SK-N-SH treated with all-trans-retinoic acid at 6 μM for 48 hours (cell line): ENCODE measurements at regions not wholly inside any gene's neighbourhood (a gene's known extent, or its start where the extent isn't known, plus 50 kb on each side); places are given as distances from the start of the nearest gene placed in this dataset.

Source experiments
- ATAC-seq: fragments of 200-7000 bp; cut with Tn5 transposase; 3 replicates; pipeline ENCODE4 v1.9.1; 2020; ENCODE audit warnings: mild to moderate bottlenecking, moderate library complexity
- ARNTL ChIP-seq: fragments of 450-650 bp; formaldehyde crosslinking; IDR thresholded peaks from 2 replicates; pipeline ENCODE4 v1.5.0; 2020; ENCODE audit warnings: low read depth, mild to moderate bottlenecking, moderate library complexity, borderline replicate concordance
- BACH2 ChIP-seq: fragments of 250-450 bp; sonication (Bioruptor Pico); IDR thresholded peaks from 2 replicates; pipeline ENCODE4 v1.9.0; 2021; ENCODE audit warnings: mild to moderate bottlenecking, borderline replicate concordance
- CREB5 ChIP-seq: fragments of 250-450 bp; sonication (Bioruptor Pico); IDR thresholded peaks from 2 replicates; pipeline ENCODE4 v1.5.1; 2020; ENCODE audit warnings: low read depth, mild to moderate bottlenecking, moderate library complexity
- CSDC2 ChIP-seq: fragments of 250-450 bp; sonication (Bioruptor Pico); IDR thresholded peaks from 2 replicates; pipeline ENCODE4 v1.5.0; 2020; ENCODE audit warnings: mild to moderate bottlenecking, moderate library complexity
- GLIS3 ChIP-seq: fragments of 250-450 bp; sonication (Bioruptor Pico); IDR thresholded peaks from 2 replicates; pipeline ENCODE4 v1.5.0; 2020; ENCODE audit warnings: mild to moderate bottlenecking, moderate library complexity
- ISL1 ChIP-seq: fragments of 250-450 bp; sonication (Bioruptor Pico); IDR thresholded peaks from 2 replicates; pipeline ENCODE4 v2.1.2; 2022; ENCODE audit warnings: mild to moderate bottlenecking, moderate library complexity
- OSR1 ChIP-seq: fragments of 250-450 bp; sonication (Bioruptor Pico); IDR thresholded peaks from 2 replicates; pipeline ENCODE4 v1.8.0; 2022; ENCODE audit warnings: moderate library complexity, mild to moderate bottlenecking, inconsistent platforms
- PATZ1 ChIP-seq: fragments of 250-450 bp; sonication (Bioruptor Pico); IDR thresholded peaks from 2 replicates; pipeline ENCODE4 v1.8.0; 2020; ENCODE audit warnings: mild to moderate bottlenecking, moderate library complexity, borderline replicate concordance
- POU6F1 ChIP-seq: fragments of 250-450 bp; sonication (Bioruptor Pico); IDR thresholded peaks from 2 replicates; pipeline ENCODE4 v1.8.0; 2021; ENCODE audit warnings: low read depth, mild to moderate bottlenecking, moderate library complexity, borderline replicate concordance
- PPARA ChIP-seq: fragments of 250-450 bp; sonication (Bioruptor Pico); IDR thresholded peaks from 2 replicates; pipeline ENCODE4 v1.5.0; 2020; ENCODE audit warnings: mild to moderate bottlenecking, borderline replicate concordance
- RARB ChIP-seq: fragments of 250-450 bp; sonication (Bioruptor Pico); IDR thresholded peaks from 2 replicates; pipeline ENCODE4 v1.8.0; 2021; ENCODE audit warnings: mild to moderate bottlenecking, moderate library complexity
- TCF4 ChIP-seq: fragments of 250-450 bp; sonication (Bioruptor Pico); IDR thresholded peaks from 2 replicates; pipeline ENCODE4 v1.8.0; 2021; ENCODE audit warnings: mild to moderate bottlenecking, moderate library complexity, borderline replicate concordance
- TOX ChIP-seq: fragments of 250-450 bp; sonication (Bioruptor Pico); IDR thresholded peaks from 2 replicates; pipeline ENCODE4 v1.8.0; 2021; ENCODE audit warnings: mild to moderate bottlenecking, moderate library complexity, borderline replicate concordance
- ZC3H10 ChIP-seq: fragments of 250-450 bp; sonication (Bioruptor Pico); IDR thresholded peaks from 2 replicates; pipeline ENCODE4 v1.5.1; 2021; ENCODE audit warnings: mild to moderate bottlenecking, moderate library complexity
- ZFP3 ChIP-seq: fragments of 250-450 bp; sonication (Bioruptor Pico); IDR thresholded peaks from 2 replicates; pipeline ENCODE4 v1.5.0; 2020; ENCODE audit warnings: mild to moderate bottlenecking, moderate library complexity
- ZFP30 ChIP-seq: fragments of 450-650 bp; formaldehyde crosslinking; IDR thresholded peaks from 2 replicates; pipeline ENCODE4 v1.5.0; 2022; ENCODE audit warnings: mild to moderate bottlenecking, moderate library complexity
- ZNF565 ChIP-seq: fragments of 450-650 bp; formaldehyde crosslinking; conservative IDR thresholded peaks from 2 replicates; pipeline ENCODE4 v1.5.0; 2020; ENCODE audit warnings: low read depth, mild to moderate bottlenecking, moderate library complexity
- ZNF70 ChIP-seq: fragments of 450-650 bp; formaldehyde crosslinking; IDR thresholded peaks from 2 replicates; pipeline ENCODE4 v1.5.0; 2020; ENCODE audit warnings: mild to moderate bottlenecking, moderate library complexity
- ZNF8 ChIP-seq: fragments of 450-650 bp; formaldehyde crosslinking; IDR thresholded peaks from 2 replicates; pipeline ENCODE4 v1.5.0; 2020; ENCODE audit warnings: mild to moderate bottlenecking, moderate library complexity
- TF ChIP-seq, protein P1 (sequence below): fragments of 250-450 bp; sonication (Bioruptor Pico); IDR thresholded peaks from 2 replicates; pipeline ENCODE4 v1.5.0; 2020; ENCODE audit warnings: mild to moderate bottlenecking, moderate library complexity
- TF ChIP-seq, protein P2 (sequence below): fragments of 250-450 bp; sonication (Bioruptor Pico); IDR thresholded peaks from 2 replicates; pipeline ENCODE4 v1.5.1; 2021; ENCODE audit warnings: mild to moderate bottlenecking, moderate library complexity

- TF ChIP-seq ZC3H10 (CRISPR knock-in tag), result no peak
- TF ChIP-seq BACH2 (CRISPR knock-in tag), result no peak
- TF ChIP-seq ZFP3 (CRISPR knock-in tag), result no peak
- TF ChIP-seq RARB (CRISPR knock-in tag), result no peak
- ATAC-seq, result no peak
Measured at GRCh38 chr12:102730996-102731395, 186.0 kb downstream of the PAH start.

GRCh38 chr12:102728506-102729242 is 188.4 kb downstream of the PAH start:
- no peak for ATAC-seq
- TF ChIP-seq ZFP30 (CRISPR knock-in tag) (no peak), ZFP3 (CRISPR knock-in tag) (no peak), OSR1 (CRISPR knock-in tag) (no peak), PATZ1 (CRISPR knock-in tag) (no peak), PPARA (CRISPR knock-in tag) (no peak), ISL1 (CRISPR knock-in tag) (no peak), CSDC2 (CRISPR knock-in tag) (no peak), ARNTL (no peak), RARB (CRISPR knock-in tag) (no peak), TOX (CRISPR knock-in tag) (no peak), ZNF8 (CRISPR knock-in tag) (no peak), TCF4 (CRISPR knock-in tag) (no peak), ZNF565 (CRISPR knock-in tag) (no peak)
- TF ChIP-seq, protein P1, sequence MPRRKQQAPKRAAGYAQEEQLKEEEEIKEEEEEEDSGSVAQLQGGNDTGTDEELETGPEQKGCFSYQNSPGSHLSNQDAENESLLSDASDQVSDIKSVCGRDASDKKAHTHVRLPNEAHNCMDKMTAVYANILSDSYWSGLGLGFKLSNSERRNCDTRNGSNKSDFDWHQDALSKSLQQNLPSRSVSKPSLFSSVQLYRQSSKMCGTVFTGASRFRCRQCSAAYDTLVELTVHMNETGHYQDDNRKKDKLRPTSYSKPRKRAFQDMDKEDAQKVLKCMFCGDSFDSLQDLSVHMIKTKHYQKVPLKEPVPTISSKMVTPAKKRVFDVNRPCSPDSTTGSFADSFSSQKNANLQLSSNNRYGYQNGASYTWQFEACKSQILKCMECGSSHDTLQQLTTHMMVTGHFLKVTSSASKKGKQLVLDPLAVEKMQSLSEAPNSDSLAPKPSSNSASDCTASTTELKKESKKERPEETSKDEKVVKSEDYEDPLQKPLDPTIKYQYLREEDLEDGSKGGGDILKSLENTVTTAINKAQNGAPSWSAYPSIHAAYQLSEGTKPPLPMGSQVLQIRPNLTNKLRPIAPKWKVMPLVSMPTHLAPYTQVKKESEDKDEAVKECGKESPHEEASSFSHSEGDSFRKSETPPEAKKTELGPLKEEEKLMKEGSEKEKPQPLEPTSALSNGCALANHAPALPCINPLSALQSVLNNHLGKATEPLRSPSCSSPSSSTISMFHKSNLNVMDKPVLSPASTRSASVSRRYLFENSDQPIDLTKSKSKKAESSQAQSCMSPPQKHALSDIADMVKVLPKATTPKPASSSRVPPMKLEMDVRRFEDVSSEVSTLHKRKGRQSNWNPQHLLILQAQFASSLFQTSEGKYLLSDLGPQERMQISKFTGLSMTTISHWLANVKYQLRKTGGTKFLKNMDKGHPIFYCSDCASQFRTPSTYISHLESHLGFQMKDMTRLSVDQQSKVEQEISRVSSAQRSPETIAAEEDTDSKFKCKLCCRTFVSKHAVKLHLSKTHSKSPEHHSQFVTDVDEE (CRISPR knock-in tag), result no peak
- TF ChIP-seq, protein P2, sequence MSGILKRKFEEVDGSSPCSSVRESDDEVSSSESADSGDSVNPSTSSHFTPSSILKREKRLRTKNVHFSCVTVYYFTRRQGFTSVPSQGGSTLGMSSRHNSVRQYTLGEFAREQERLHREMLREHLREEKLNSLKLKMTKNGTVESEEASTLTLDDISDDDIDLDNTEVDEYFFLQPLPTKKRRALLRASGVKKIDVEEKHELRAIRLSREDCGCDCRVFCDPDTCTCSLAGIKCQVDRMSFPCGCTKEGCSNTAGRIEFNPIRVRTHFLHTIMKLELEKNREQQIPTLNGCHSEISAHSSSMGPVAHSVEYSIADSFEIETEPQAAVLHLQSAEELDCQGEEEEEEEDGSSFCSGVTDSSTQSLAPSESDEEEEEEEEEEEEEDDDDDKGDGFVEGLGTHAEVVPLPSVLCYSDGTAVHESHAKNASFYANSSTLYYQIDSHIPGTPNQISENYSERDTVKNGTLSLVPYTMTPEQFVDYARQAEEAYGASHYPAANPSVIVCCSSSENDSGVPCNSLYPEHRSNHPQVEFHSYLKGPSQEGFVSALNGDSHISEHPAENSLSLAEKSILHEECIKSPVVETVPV (CRISPR knock-in tag), result no peak

DNA sequence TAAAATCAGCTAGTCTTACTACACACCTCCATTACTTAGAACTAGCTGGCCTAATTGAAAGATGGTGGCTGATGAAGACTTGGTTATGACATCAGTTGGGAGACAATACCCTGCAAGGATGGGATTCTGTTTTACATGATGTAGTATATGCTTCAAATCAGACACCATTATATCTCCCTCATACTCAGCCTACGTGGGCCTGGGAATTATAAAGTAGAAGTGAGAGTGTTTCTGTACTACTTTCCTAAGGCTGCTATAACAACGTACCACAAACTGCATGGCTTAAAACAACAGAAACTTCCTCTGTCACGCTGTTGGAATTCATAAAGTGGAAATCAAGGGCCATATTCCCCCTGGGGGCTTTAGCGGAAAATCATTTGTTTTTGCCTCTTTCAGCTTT is 190.4 kb downstream of the PAH start:
- no peak for ATAC-seq
- TF ChIP-seq TOX (CRISPR knock-in tag), result no peak
- no peak for TF ChIP-seq CREB5 (CRISPR knock-in tag)
- no peak for TF ChIP-seq ISL1 (CRISPR knock-in tag)
- TF ChIP-seq ARNTL, result no peak
- TF ChIP-seq PPARA (CRISPR knock-in tag), result no peak
- no peak for TF ChIP-seq CSDC2 (CRISPR knock-in tag)
- no peak for TF ChIP-seq ZNF565 (CRISPR knock-in tag)
- TF ChIP-seq, protein P2 (CRISPR knock-in tag), result no peak
- no peak for TF ChIP-seq OSR1 (CRISPR knock-in tag)
- no peak for TF ChIP-seq ZFP3 (CRISPR knock-in tag)
- TF ChIP-seq BACH2 (CRISPR knock-in tag), result no peak
- TF ChIP-seq ZNF70 (CRISPR knock-in tag), result no peak
- TF ChIP-seq POU6F1 (CRISPR knock-in tag), result no peak
- no peak for TF ChIP-seq RARB (CRISPR knock-in tag)
- TF ChIP-seq PATZ1 (CRISPR knock-in tag), result no peak
- no peak for TF ChIP-seq ZC3H10 (CRISPR knock-in tag)
- TF ChIP-seq ZNF8 (CRISPR knock-in tag), result no peak
- no peak for TF ChIP-seq GLIS3
- no peak for TF ChIP-seq TCF4 (CRISPR knock-in tag)
- no peak for TF ChIP-seq ZFP30 (CRISPR knock-in tag)
